IMR-90 (cell line): ENCODE measurements at regions not wholly inside any gene's neighbourhood (a gene's known extent, or its start where the extent isn't known, plus 50 kb on each side); places are given as distances from the start of the nearest gene placed in this dataset.

Source experiments
- ATAC-seq: fragments of 200-7000 bp; cut with Tn5 transposase; 2 replicates; pipeline ENCODE4 v1.9.1; 2020; ENCODE audit warnings: low read depth, mild to moderate bottlenecking, moderate library complexity
- BruUV-seq: library from RNA; stranded (reverse); fragments of 400-500 nt; replicated peaks from 2 replicates; lab custom pipeline; 2021; lab: Mats Ljungman, UMichigan
- CTCF ChIA-PET: fragments of 300-600 bp; formaldehyde crosslinking; extraction: SDS; loops from one replicate; lab custom pipeline; 2021; ENCODE audit warnings: antibody characterized with exemption; lab: Yijun Ruan, JAX
- POLR2A ChIA-PET: fragments of 300-600 bp; sonication (Branson Sonifier 250); formaldehyde crosslinking; loops from one replicate; lab custom pipeline; 2022; ENCODE audit warnings: antibody characterized with exemption; ENCODE audit not compliant: unreplicated experiment; lab: Charles Lee
- DNase-seq: peaks from one replicate; pipeline ENCODE4 v3.0.0; 2013
- H2AFZ ChIP-seq: replicated peaks from 2 replicates; pipeline ENCODE3; 2013; ENCODE audit warnings: low read length, mild to moderate bottlenecking; ENCODE audit not compliant: poor library complexity
- H2AK5ac ChIP-seq: 2 replicates; pipeline ENCODE4 v1.6.1; 2013; ENCODE audit warnings: low read depth, low read length, inconsistent platforms
- H2AK9ac ChIP-seq: replicated peaks from 2 replicates; pipeline ENCODE3; 2013; ENCODE audit warnings: mild to moderate bottlenecking, low read depth, low read length, moderate library complexity; ENCODE audit not compliant: poor library complexity
- H2BK120ac ChIP-seq: 2 replicates; pipeline ENCODE4 v1.6.1; 2013; ENCODE audit warnings: low read depth, low read length, inconsistent platforms
- H2BK15ac ChIP-seq: 3 replicates; pipeline ENCODE4 v1.6.1; 2013; ENCODE audit warnings: low read depth, low read length, inconsistent platforms
- H2BK20ac ChIP-seq: 2 replicates; pipeline ENCODE4 v1.6.1; 2013; ENCODE audit warnings: low read depth, mild to moderate bottlenecking, inconsistent platforms, low read length, moderate library complexity
- H2BK5ac ChIP-seq: 2 replicates; pipeline ENCODE4 v1.6.1; 2013; ENCODE audit warnings: mild to moderate bottlenecking, low read depth, low read length, inconsistent platforms; ENCODE audit not compliant: poor library complexity, severe bottlenecking
- H3K14ac ChIP-seq: replicated peaks from 2 replicates; pipeline ENCODE4 v1.6.1; 2013; ENCODE audit warnings: low read depth, low read length, inconsistent platforms
- H3K18ac ChIP-seq: 2 replicates; pipeline ENCODE4 v1.6.1; 2013; ENCODE audit warnings: low read depth, low read length, control low read depth
- H3K23ac ChIP-seq: 2 replicates; pipeline ENCODE4 v1.6.1; 2013; ENCODE audit warnings: low read depth, low read length, inconsistent platforms
- H3K27ac ChIP-seq: 2 replicates; pipeline ENCODE4 v1.5.1; 2013; ENCODE audit warnings: mild to moderate bottlenecking, control low read depth, low read length; ENCODE audit not compliant: insufficient read depth
- H3K27me3 ChIP-seq: 2 replicates; pipeline ENCODE4 v1.6.1; 2013; ENCODE audit warnings: low read length; ENCODE audit not compliant: control insufficient read depth, insufficient read depth
- H3K36me3 ChIP-seq: 2 replicates; pipeline ENCODE4 v1.6.1; 2013; ENCODE audit warnings: low read length, mixed read lengths; ENCODE audit not compliant: control insufficient read depth, insufficient read depth
- H3K4ac ChIP-seq: 2 replicates; pipeline ENCODE4 v1.6.1; 2013; ENCODE audit warnings: low read depth, low read length, inconsistent platforms
- H3K4me1 ChIP-seq: 2 replicates; pipeline ENCODE4 v1.6.1; 2013; ENCODE audit warnings: low read length, mixed read lengths; ENCODE audit not compliant: control insufficient read depth, insufficient read depth
- H3K4me2 ChIP-seq: 2 replicates; pipeline ENCODE4 v1.6.1; 2013; ENCODE audit warnings: low read depth, mild to moderate bottlenecking, control low read depth, low read length, moderate library complexity
- H3K4me3 ChIP-seq: 2 replicates; pipeline ENCODE4 v1.5.1; 2013; ENCODE audit warnings: low read depth, mild to moderate bottlenecking, control low read depth, low read length, moderate library complexity; ENCODE audit not compliant: insufficient read depth
- H3K56ac ChIP-seq: 2 replicates; pipeline ENCODE4 v1.6.1; 2013; ENCODE audit warnings: low read length, inconsistent platforms; ENCODE audit not compliant: insufficient read depth; ENCODE audit errors: extremely low read depth
- H3K79me1 ChIP-seq, 2 experiments: 2 replicates each; pipeline ENCODE4 v1.6.1; 2013; ENCODE audit warnings: low read length in 2 of 2, inconsistent platforms in 1 of 2, low read depth in 1 of 2
- H3K9ac ChIP-seq: 2 replicates; pipeline ENCODE4 v1.6.1; 2013; ENCODE audit warnings: low read depth, low read length, control low read depth
- H3K9me1 ChIP-seq: 2 replicates; pipeline ENCODE4 v1.6.1; 2013; ENCODE audit warnings: low read length, inconsistent platforms; ENCODE audit not compliant: insufficient read depth
- H3K9me3 ChIP-seq: 2 replicates; pipeline ENCODE4 v1.6.1; 2013; ENCODE audit warnings: low read length; ENCODE audit not compliant: control insufficient read depth, insufficient read depth
- H4K20me1 ChIP-seq: 2 replicates; pipeline ENCODE4 v1.6.1; 2013; ENCODE audit warnings: low read length, inconsistent platforms; ENCODE audit not compliant: insufficient read depth
- H4K5ac ChIP-seq: 2 replicates; pipeline ENCODE4 v1.6.1; 2013; ENCODE audit warnings: mild to moderate bottlenecking, low read depth, low read length, control low read depth
- H4K8ac ChIP-seq, 2 experiments: 2 replicates each; pipeline ENCODE4 v1.6.1; 2013; ENCODE audit warnings: low read depth in 2 of 2, low read length in 2 of 2, control low read depth in 1 of 2, inconsistent platforms in 1 of 2
- H4K91ac ChIP-seq: 2 replicates; pipeline ENCODE4 v1.6.1; 2013; ENCODE audit warnings: low read depth, low read length, inconsistent platforms; ENCODE audit not compliant: insufficient read depth
- BHLHE40 ChIP-seq: fragments of 150-350 bp; IDR thresholded peaks from 2 replicates; pipeline ENCODE4 v1.6.1; 2016; ENCODE audit warnings: mild to moderate bottlenecking, low read depth, low read length
- CEBPB ChIP-seq: IDR thresholded peaks from 2 replicates; pipeline ENCODE4 v1.6.1; 2012; ENCODE audit warnings: low read depth, low read length, improper control_type of control experiment
- CHD1 ChIP-seq: IDR thresholded peaks from 2 replicates; pipeline ENCODE4 v1.6.1; 2012; ENCODE audit warnings: low read depth, low read length, improper control_type of control experiment
- FOS ChIP-seq: fragments of 150-350 bp; IDR thresholded peaks from 2 replicates; pipeline ENCODE4 v1.6.1; 2016; ENCODE audit warnings: low read depth, low read length
- MAFK ChIP-seq: IDR thresholded peaks from 2 replicates; pipeline ENCODE4 v1.6.1; 2012; ENCODE audit warnings: low read depth, low read length, improper control_type of control experiment
- MAZ ChIP-seq: IDR thresholded peaks from 2 replicates; pipeline ENCODE4 v1.6.1; 2012; ENCODE audit warnings: low read depth, mild to moderate bottlenecking, low read length, improper control_type of control experiment, moderate library complexity, borderline replicate concordance
- MXI1 ChIP-seq: IDR thresholded peaks from 2 replicates; pipeline ENCODE4 v1.6.1; 2012; ENCODE audit warnings: low read depth, mild to moderate bottlenecking, low read length, moderate library complexity, borderline replicate concordance
- NFE2L2 ChIP-seq: fragments of 150-350 bp; IDR thresholded peaks from 2 replicates; pipeline ENCODE4 v1.6.1; 2016; ENCODE audit warnings: low read depth, mild to moderate bottlenecking, low read length
- POLR2A ChIP-seq: IDR thresholded peaks from 2 replicates; pipeline ENCODE4 v1.6.1; 2012; ENCODE audit warnings: mild to moderate bottlenecking, low read depth, low read length
- RAD21 ChIP-seq: IDR thresholded peaks from 2 replicates; pipeline ENCODE4 v1.6.1; 2012; ENCODE audit warnings: low read length, improper control_type of control experiment
- RCOR1 ChIP-seq: IDR thresholded peaks from 2 replicates; pipeline ENCODE4 v1.6.1; 2012; ENCODE audit warnings: mild to moderate bottlenecking, low read length, improper control_type of control experiment; ENCODE audit not compliant: insufficient replicate concordance
- RFX5 ChIP-seq: IDR thresholded peaks from 2 replicates; pipeline ENCODE4 v1.8.0; 2012; ENCODE audit warnings: low read depth, mild to moderate bottlenecking, low read length, moderate library complexity
- SMC3 ChIP-seq: fragments of 150-350 bp; IDR thresholded peaks from 2 replicates; pipeline ENCODE4 v1.6.1; 2016; ENCODE audit warnings: low read depth, mild to moderate bottlenecking, antibody characterized with exemption, low read length, moderate library complexity
- WGBS, 2 experiments: methylation state at CpG; one replicate each; pipeline versions ENCODE4 v1.1.5 to v1.1.7; 2013; ENCODE audit warnings: missing lambda C conversion rate in 2 of 2; ENCODE audit not compliant: insufficient read length in 1 of 2; ENCODE audit errors: extremely low coverage in 2 of 2; 5-methylcytosine and 5-hydroxymethylcytosine counted together
- dilution Hi-C: fragments of 300-500 bp; cut with HindIII; formaldehyde crosslinking; loops from one replicate; pipeline ENCODE4 v1.14.3; 2018; ENCODE audit warnings: low sequenced_read_pairs; ENCODE audit not compliant: unreplicated experiment
- in situ Hi-C: fragments of 300-500 bp; cut with MboI; formaldehyde crosslinking; loops from 3 replicates; pipeline ENCODE4 v1.14.3; 2019; ENCODE audit warnings: low sequenced_read_pairs, inconsistent platforms, mixed read lengths
- intact Hi-C: fragments of 100-400 bp; cut with micrococcal nuclease; formaldehyde crosslinking; loops from 2 replicates; pipeline ENCODE4 v1.10.0; 2022
- TF ChIP-seq, protein P1 (sequence below): fragments of 150-350 bp; IDR thresholded peaks from 2 replicates; pipeline ENCODE4 v1.6.1; 2017; ENCODE audit warnings: mild to moderate bottlenecking, antibody characterized with exemption, low read length, low read depth
- TF ChIP-seq, protein P2 (sequence below): conservative IDR thresholded peaks from 2 replicates; pipeline ENCODE4 v1.5.1; 2012; ENCODE audit warnings: mild to moderate bottlenecking, low read depth, low read length, improper control_type of control experiment
- TF ChIP-seq, protein P3 (sequence below): fragments of 150-350 bp; IDR thresholded peaks from 2 replicates; pipeline ENCODE4 v1.6.1; 2016; ENCODE audit warnings: low read depth, mild to moderate bottlenecking, low read length, moderate library complexity, borderline replicate concordance

DNA sequence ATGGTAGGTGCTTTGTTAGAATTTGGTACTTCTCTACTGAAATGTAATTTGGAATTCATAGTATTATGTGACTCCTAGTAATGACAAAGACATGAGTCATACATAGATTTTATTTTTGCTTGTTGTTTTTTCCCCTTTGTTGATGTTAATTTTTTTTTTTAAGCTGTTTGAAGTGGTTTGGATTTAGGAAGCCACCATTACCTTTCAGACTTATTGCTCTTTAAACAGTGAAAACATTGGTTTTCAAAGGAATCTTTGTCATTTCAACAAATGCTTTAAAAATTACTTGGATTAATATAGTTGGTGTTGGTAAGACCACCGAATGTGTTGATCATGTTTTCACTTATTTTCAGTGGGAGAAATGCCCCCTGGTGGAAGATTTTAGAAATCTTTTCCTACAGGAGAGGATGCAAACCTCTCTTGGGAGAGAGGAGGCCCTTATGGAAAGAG lies 170.1 kb upstream of the PITX1 start:
- no peak overlapping the region for H3K27ac ChIP-seq
- H4K8ac ChIP-seq: no peak overlapping the region
- intact Hi-C loops (loop anchor here (10.0 kb wide), 1 partner anchor 231 kb away; no protein-coding TSS in a partner anchor), dilution Hi-C loops (no loop called here), in situ Hi-C loops (no loop called here)
- H4K5ac ChIP-seq: no peak overlapping the region
- H3K27me3 ChIP-seq: no peaks in the 10 kb centered on the region
- H2BK5ac ChIP-seq: peak overlapping the region; percentile 32
- H3K9me3 ChIP-seq: peaks cover 5% of the 10 kb centered on the region; the same call in 1 of the 2 replicates
- no peak overlapping the region for H3K9ac ChIP-seq
- H3K14ac ChIP-seq: no peak overlapping the region
- DNase-seq (peak; percentile 53), ATAC-seq (no peak)
- no CpG with 5 or more reads among the region's 1 CpG for WGBS, 2 experiments
- H3K9me1 ChIP-seq: peaks cover 18% of the 10 kb centered on the region
- H3K4me1 ChIP-seq: peaks cover 15% of the 10 kb centered on the region
- H4K20me1 ChIP-seq: no peaks in the 10 kb centered on the region
- H2AFZ ChIP-seq: no peak overlapping the region
- no peak overlapping the region for H3K4me2 ChIP-seq
- no peak overlapping the region for H2BK120ac ChIP-seq
- H3K56ac ChIP-seq: no peak overlapping the region
- no TSS peak for BruUV-seq
- no peak overlapping the region for H2BK15ac ChIP-seq
- no peak overlapping the region for H3K4me3 ChIP-seq
- H2AK9ac ChIP-seq: no peak overlapping the region
- ChIA-PET CTCF (interaction anchor here (0.5 to 1.2 kb wide), 5 partner anchors 8 to 362 kb away, joined by 3 to 5 read pairs (median 4); no protein-coding TSS in a partner anchor), POLR2A (interaction anchor here (0.6 kb wide), 1 partner anchor 185 kb away, joined by 3 read pairs; no protein-coding TSS in a partner anchor)
- no peak overlapping the region for H4K91ac ChIP-seq
- H2BK20ac ChIP-seq: no peak overlapping the region
- no peak overlapping the region for H3K23ac ChIP-seq
- 0 out of 4 replicates have a peak, but pooled peaks cover 0 to 6% of the 10 kb centered on the region in 2 experiments for H3K79me1 ChIP-seq
- H3K18ac ChIP-seq: no peak overlapping the region
- no peak overlapping the region for H3K4ac ChIP-seq
- no peak overlapping the region for H2AK5ac ChIP-seq
- no peaks in the 10 kb centered on the region for H3K36me3 ChIP-seq
- TF ChIP-seq RAD21: 0 out of 2 replicates have a peak, but pooled peaks have one; percentile 6
- no peak for TF ChIP-seq SMC3
- TF ChIP-seq MAZ: no peak
- no peak for TF ChIP-seq MAFK
- TF ChIP-seq, protein P1, sequence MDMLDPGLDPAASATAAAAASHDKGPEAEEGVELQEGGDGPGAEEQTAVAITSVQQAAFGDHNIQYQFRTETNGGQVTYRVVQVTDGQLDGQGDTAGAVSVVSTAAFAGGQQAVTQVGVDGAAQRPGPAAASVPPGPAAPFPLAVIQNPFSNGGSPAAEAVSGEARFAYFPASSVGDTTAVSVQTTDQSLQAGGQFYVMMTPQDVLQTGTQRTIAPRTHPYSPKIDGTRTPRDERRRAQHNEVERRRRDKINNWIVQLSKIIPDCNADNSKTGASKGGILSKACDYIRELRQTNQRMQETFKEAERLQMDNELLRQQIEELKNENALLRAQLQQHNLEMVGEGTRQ: no peak
- TF ChIP-seq CHD1: no peak
- TF ChIP-seq, protein P2, sequence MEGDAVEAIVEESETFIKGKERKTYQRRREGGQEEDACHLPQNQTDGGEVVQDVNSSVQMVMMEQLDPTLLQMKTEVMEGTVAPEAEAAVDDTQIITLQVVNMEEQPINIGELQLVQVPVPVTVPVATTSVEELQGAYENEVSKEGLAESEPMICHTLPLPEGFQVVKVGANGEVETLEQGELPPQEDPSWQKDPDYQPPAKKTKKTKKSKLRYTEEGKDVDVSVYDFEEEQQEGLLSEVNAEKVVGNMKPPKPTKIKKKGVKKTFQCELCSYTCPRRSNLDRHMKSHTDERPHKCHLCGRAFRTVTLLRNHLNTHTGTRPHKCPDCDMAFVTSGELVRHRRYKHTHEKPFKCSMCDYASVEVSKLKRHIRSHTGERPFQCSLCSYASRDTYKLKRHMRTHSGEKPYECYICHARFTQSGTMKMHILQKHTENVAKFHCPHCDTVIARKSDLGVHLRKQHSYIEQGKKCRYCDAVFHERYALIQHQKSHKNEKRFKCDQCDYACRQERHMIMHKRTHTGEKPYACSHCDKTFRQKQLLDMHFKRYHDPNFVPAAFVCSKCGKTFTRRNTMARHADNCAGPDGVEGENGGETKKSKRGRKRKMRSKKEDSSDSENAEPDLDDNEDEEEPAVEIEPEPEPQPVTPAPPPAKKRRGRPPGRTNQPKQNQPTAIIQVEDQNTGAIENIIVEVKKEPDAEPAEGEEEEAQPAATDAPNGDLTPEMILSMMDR: peak; percentile 36
- TF ChIP-seq RFX5: no peak
- TF ChIP-seq MXI1: no peak
- TF ChIP-seq NFE2L2: no peak
- peak; percentile 62; the same call in 1 of the 2 replicates for TF ChIP-seq FOS
- no peak for TF ChIP-seq CEBPB
- TF ChIP-seq POLR2A: no peak
- TF ChIP-seq BHLHE40: peak; percentile 28; the same call in 1 of the 2 replicates
- TF ChIP-seq, protein P3, sequence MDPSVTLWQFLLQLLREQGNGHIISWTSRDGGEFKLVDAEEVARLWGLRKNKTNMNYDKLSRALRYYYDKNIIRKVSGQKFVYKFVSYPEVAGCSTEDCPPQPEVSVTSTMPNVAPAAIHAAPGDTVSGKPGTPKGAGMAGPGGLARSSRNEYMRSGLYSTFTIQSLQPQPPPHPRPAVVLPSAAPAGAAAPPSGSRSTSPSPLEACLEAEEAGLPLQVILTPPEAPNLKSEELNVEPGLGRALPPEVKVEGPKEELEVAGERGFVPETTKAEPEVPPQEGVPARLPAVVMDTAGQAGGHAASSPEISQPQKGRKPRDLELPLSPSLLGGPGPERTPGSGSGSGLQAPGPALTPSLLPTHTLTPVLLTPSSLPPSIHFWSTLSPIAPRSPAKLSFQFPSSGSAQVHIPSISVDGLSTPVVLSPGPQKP: no peak
- TF ChIP-seq RCOR1: no peak
